Esophagus muscularis mucosa (tissue), 3 donors: ENCODE measurements at regions not wholly inside any gene's neighbourhood (a gene's known extent, or its start where the extent isn't known, plus 50 kb on each side); places are given as distances from the start of the nearest gene placed in this dataset.

Experiments
- POLR2A ChIP-seq: fragments of 450-650 bp; IDR thresholded peaks from one replicate; pipeline ENCODE4 v1.6.1; 2017; ENCODE audit warnings: antibody characterized with exemption, moderate library complexity, mild to moderate bottlenecking, low read depth
- TF ChIP-seq, protein P1 (sequence below), 3 experiments: fragments of 200-600 bp in 2 of 3; fragments of 450-650 bp in 1 of 3; sonication (generic) in 2 of 3; IDR thresholded peaks; one replicate each; pipeline ENCODE4 v1.5.1; 2017 to 2019; ENCODE audit warnings: antibody characterized with exemption in 3 of 3, mild to moderate bottlenecking in 2 of 3, moderate library complexity in 1 of 3

DNA sequence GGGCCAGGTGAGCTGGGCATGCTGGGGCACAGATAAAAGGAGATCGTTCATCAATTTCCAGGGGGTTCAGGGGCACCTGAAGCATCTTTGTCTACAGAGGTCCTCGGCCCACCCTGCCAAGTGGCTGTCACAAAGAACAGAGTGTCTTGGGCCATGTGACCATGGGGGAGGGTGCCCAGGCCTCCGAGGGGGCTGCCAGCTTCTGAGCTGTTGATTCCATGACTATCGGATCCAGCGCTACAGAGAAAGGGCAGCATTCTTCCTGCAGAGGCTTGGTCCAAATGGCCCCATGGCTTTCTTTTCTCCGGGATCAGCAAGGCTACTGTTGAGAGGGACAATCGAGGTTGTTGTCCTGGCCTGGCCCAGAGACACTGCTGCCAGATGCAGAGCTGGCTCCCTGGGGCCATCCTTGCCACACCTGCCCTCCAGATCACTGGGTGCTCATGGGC is 289.2 kb downstream of the ZSWIM6 start:
- no peak for TF ChIP-seq POLR2A
- TF ChIP-seq, protein P1, sequence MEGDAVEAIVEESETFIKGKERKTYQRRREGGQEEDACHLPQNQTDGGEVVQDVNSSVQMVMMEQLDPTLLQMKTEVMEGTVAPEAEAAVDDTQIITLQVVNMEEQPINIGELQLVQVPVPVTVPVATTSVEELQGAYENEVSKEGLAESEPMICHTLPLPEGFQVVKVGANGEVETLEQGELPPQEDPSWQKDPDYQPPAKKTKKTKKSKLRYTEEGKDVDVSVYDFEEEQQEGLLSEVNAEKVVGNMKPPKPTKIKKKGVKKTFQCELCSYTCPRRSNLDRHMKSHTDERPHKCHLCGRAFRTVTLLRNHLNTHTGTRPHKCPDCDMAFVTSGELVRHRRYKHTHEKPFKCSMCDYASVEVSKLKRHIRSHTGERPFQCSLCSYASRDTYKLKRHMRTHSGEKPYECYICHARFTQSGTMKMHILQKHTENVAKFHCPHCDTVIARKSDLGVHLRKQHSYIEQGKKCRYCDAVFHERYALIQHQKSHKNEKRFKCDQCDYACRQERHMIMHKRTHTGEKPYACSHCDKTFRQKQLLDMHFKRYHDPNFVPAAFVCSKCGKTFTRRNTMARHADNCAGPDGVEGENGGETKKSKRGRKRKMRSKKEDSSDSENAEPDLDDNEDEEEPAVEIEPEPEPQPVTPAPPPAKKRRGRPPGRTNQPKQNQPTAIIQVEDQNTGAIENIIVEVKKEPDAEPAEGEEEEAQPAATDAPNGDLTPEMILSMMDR (IDR thresholded peaks at IDR 0.05), result no peak
